ENCODE measurements at regions not wholly inside any gene's neighbourhood (a gene's known extent, or its start where the extent isn't known, plus 50 kb on each side); places are given as distances from the start of the nearest gene placed in this dataset.

- TF ChIP-seq, protein P1, sequence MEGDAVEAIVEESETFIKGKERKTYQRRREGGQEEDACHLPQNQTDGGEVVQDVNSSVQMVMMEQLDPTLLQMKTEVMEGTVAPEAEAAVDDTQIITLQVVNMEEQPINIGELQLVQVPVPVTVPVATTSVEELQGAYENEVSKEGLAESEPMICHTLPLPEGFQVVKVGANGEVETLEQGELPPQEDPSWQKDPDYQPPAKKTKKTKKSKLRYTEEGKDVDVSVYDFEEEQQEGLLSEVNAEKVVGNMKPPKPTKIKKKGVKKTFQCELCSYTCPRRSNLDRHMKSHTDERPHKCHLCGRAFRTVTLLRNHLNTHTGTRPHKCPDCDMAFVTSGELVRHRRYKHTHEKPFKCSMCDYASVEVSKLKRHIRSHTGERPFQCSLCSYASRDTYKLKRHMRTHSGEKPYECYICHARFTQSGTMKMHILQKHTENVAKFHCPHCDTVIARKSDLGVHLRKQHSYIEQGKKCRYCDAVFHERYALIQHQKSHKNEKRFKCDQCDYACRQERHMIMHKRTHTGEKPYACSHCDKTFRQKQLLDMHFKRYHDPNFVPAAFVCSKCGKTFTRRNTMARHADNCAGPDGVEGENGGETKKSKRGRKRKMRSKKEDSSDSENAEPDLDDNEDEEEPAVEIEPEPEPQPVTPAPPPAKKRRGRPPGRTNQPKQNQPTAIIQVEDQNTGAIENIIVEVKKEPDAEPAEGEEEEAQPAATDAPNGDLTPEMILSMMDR (IDR thresholded peaks at IDR 0.05), result no peak
- TF ChIP-seq EZH2 (IDR thresholded peaks at IDR 0.05; ENCODE audit: borderline replicate concordance, insufficient read depth, low read depth, low read length, poor library complexity, severe bottlenecking), result no peak
Measured at GRCh38 chr12:91579516-91580263, 397.1 kb upstream of the DCN start.
